ENCODE measurements at regions not wholly inside any gene's neighbourhood (a gene's known extent, or its start where the extent isn't known, plus 50 kb on each side); places are given as distances from the start of the nearest gene placed in this dataset.

DNA sequence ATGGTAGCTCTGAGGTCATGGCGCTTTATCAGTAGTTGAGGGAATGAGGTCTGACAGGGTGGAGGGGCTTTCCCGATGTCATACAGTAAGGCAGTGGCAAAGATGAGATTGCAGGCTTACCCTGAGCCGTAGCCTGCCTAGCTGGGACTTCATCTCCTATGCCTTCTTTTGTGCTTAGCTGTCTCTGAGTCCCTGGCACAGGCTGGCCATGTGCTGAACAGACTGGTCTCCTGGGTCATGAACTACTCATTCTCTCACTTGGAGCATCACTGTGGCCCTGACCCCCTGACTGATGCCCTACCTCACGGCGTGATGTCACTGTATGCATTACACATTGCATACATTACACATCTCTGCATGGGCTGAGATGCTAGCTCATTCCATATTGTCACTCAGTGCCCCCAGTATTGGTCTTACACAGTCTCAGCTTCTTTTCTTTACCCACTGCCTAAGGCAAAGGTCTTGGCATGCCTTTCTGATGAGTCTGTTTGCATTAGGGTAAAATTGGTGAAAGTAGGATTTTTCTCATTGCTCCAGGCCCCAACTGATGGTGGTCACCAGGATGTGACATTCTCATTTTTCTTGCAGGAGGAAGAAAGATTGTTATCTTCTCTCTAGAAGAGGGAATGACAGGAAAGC, 389.4 kb upstream of the CADM1 start:
- H3K79me2 ChIP-seq (ENCODE audit: control insufficient read depth, insufficient read depth, low read length): no peaks in the 10 kb centered on the region
- no peaks in the 10 kb centered on the region for H3K27me3 ChIP-seq (ENCODE audit: control insufficient read depth, insufficient read depth, low read length)
- no peaks in the 10 kb centered on the region for H4K20me1 ChIP-seq (ENCODE audit: control insufficient read depth, extremely low read depth, insufficient read depth, low read length)
- peaks cover 2% of the 10 kb centered on the region for H3K4me1 ChIP-seq (ENCODE audit: control insufficient read depth, extremely low read depth, insufficient read depth, low read length)
- H3K4me3 ChIP-seq (replicated peaks in 1 of 4; ENCODE audit: control extremely low read depth in 1 of 4, insufficient read depth in 1 of 4, low read depth in 3 of 4, low read length in 4 of 4): no peak overlapping the region
- no peak overlapping the region for H3K4me2 ChIP-seq (ENCODE audit: extremely low read depth, insufficient read depth, low read length)
- H3K36me3 ChIP-seq (ENCODE audit: control insufficient read depth, insufficient read depth, low read length): no peaks in the 10 kb centered on the region
- TF ChIP-seq EZH2 (IDR thresholded peaks at IDR 0.05; ENCODE audit: low read length, missing control alignments): no peak
- TF ChIP-seq, protein P1, sequence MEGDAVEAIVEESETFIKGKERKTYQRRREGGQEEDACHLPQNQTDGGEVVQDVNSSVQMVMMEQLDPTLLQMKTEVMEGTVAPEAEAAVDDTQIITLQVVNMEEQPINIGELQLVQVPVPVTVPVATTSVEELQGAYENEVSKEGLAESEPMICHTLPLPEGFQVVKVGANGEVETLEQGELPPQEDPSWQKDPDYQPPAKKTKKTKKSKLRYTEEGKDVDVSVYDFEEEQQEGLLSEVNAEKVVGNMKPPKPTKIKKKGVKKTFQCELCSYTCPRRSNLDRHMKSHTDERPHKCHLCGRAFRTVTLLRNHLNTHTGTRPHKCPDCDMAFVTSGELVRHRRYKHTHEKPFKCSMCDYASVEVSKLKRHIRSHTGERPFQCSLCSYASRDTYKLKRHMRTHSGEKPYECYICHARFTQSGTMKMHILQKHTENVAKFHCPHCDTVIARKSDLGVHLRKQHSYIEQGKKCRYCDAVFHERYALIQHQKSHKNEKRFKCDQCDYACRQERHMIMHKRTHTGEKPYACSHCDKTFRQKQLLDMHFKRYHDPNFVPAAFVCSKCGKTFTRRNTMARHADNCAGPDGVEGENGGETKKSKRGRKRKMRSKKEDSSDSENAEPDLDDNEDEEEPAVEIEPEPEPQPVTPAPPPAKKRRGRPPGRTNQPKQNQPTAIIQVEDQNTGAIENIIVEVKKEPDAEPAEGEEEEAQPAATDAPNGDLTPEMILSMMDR (conservative IDR thresholded peaks at IDR 0.05 in 1 of 2, IDR thresholded peaks at IDR 0.05 in 1 of 2; ENCODE audit: low read depth in 1 of 2, low read length in 2 of 2): no peak
- no peak overlapping the region for H3K27ac ChIP-seq (ENCODE audit: insufficient read depth, low read length)
- no peak overlapping the region for H3K9ac ChIP-seq (ENCODE audit: insufficient read depth, low read length)
- H2AFZ ChIP-seq (ENCODE audit: low read length): no peak overlapping the region
- no peaks in the 10 kb centered on the region for H3K9me3 ChIP-seq (ENCODE audit: control insufficient read depth, insufficient read depth, low read depth, low read length)
- peak in 1 of 2 donors; percentile 71 for DNase-seq (ENCODE audit: low read depth in 2 of 2)

DNA sequence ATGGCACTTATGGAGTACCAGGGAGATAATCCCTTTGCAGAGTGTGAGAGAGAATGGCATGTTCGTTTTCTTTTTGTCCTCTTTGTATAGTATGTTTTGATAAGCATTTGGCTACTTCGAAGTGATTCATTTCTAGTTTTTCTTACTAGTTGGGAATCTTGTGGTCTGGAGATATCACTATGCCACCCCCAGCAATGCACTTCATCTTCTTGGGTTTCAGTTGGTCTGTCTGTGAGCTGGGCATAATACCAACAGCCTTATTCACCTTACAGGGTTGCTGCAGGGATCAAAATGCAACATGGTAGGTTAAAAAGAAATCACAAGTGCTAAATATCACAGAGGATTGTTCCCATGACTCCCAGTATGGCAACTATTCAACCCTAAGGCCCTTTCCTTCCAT, 387.8 kb upstream of the CADM1 start:
- Histone ChIP-seq H3K4me3 (replicated peaks in 1 of 4; ENCODE audit: control extremely low read depth in 1 of 4, insufficient read depth in 1 of 4, low read depth in 3 of 4, low read length in 4 of 4) (no peak overlapping the region), H4K20me1 (ENCODE audit: control insufficient read depth, extremely low read depth, insufficient read depth, low read length) (no peaks in the 10 kb centered on the region), H3K36me3 (ENCODE audit: control insufficient read depth, insufficient read depth, low read length) (no peaks in the 10 kb centered on the region), H3K9me3 (ENCODE audit: control insufficient read depth, insufficient read depth, low read depth, low read length) (no peaks in the 10 kb centered on the region), H3K27ac (ENCODE audit: insufficient read depth, low read length) (no peak overlapping the region), H2AFZ (ENCODE audit: low read length) (no peak overlapping the region), H3K4me1 (ENCODE audit: control insufficient read depth, extremely low read depth, insufficient read depth, low read length) (peaks cover 2% of the 10 kb centered on the region), H3K27me3 (ENCODE audit: control insufficient read depth, insufficient read depth, low read length) (no peaks in the 10 kb centered on the region), H3K4me2 (ENCODE audit: extremely low read depth, insufficient read depth, low read length) (no peak overlapping the region), H3K9ac (ENCODE audit: insufficient read depth, low read length) (no peak overlapping the region), H3K79me2 (ENCODE audit: control insufficient read depth, insufficient read depth, low read length) (no peaks in the 10 kb centered on the region)
- peak in 1 of 2 donors; percentile 61 for DNase-seq (ENCODE audit: low read depth in 2 of 2)
- TF ChIP-seq, protein P1 (conservative IDR thresholded peaks at IDR 0.05 in 1 of 2, IDR thresholded peaks at IDR 0.05 in 1 of 2; ENCODE audit: low read depth in 1 of 2, low read length in 2 of 2): no peak
- no peak for TF ChIP-seq EZH2 (IDR thresholded peaks at IDR 0.05; ENCODE audit: low read length, missing control alignments)

DNA sequence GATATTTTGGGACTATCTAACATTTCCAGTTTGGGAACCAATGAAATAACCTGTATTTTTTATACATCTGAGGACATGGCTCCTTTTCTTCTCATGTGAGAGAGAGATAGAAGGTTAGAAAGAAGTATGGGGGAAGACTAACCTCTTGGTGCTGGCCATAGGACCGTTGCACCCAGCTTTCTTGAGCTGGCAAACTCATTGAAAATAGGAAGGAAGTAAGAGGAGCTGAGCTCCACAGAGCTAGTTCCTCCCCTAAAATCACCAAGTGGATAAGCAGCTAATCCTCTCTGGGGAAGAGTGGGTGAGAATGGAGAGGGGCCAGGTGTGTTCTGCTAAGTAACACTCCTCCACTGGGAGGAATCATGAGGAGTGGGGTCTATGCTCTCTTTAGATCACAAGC, 387.4 kb upstream of the CADM1 start:
- Histone ChIP-seq H3K27me3 (ENCODE audit: control insufficient read depth, insufficient read depth, low read length) (no peaks in the 10 kb centered on the region), H3K9me3 (ENCODE audit: control insufficient read depth, insufficient read depth, low read depth, low read length) (no peaks in the 10 kb centered on the region), H3K9ac (ENCODE audit: insufficient read depth, low read length) (no peak overlapping the region), H3K4me3 (replicated peaks in 1 of 4; ENCODE audit: control extremely low read depth in 1 of 4, insufficient read depth in 1 of 4, low read depth in 3 of 4, low read length in 4 of 4) (no peak overlapping the region), H2AFZ (ENCODE audit: low read length) (no peak overlapping the region), H3K4me1 (ENCODE audit: control insufficient read depth, extremely low read depth, insufficient read depth, low read length) (peaks cover 2% of the 10 kb centered on the region), H3K79me2 (ENCODE audit: control insufficient read depth, insufficient read depth, low read length) (no peaks in the 10 kb centered on the region), H3K4me2 (ENCODE audit: extremely low read depth, insufficient read depth, low read length) (no peak overlapping the region), H3K27ac (ENCODE audit: insufficient read depth, low read length) (no peak overlapping the region), H4K20me1 (ENCODE audit: control insufficient read depth, extremely low read depth, insufficient read depth, low read length) (no peaks in the 10 kb centered on the region), H3K36me3 (ENCODE audit: control insufficient read depth, insufficient read depth, low read length) (no peaks in the 10 kb centered on the region)
- DNase-seq (ENCODE audit: low read depth in 2 of 2): no peak
- no peak for TF ChIP-seq EZH2 (IDR thresholded peaks at IDR 0.05; ENCODE audit: low read length, missing control alignments)
- TF ChIP-seq, protein P1 (conservative IDR thresholded peaks at IDR 0.05 in 1 of 2, IDR thresholded peaks at IDR 0.05 in 1 of 2; ENCODE audit: low read depth in 1 of 2, low read length in 2 of 2): no peak
